H9 (cell line): ENCODE measurements at regions not wholly inside any gene's neighbourhood (a gene's known extent, or its start where the extent isn't known, plus 50 kb on each side); places are given as distances from the start of the nearest gene placed in this dataset.

Experiments
- DNase-seq: peaks from one replicate; pipeline ENCODE4 v3.0.0-alpha.2; 2017
- H2AFZ ChIP-seq: one replicate; pipeline ENCODE4 v1.6.1; 2013; ENCODE audit warnings: mild to moderate bottlenecking, low read length, control low read depth, moderate library complexity
- H2AK5ac ChIP-seq: 2 replicates; pipeline ENCODE4 v1.6.1; 2013; ENCODE audit warnings: low read length, control low read depth, mixed read lengths; ENCODE audit not compliant: insufficient read length
- H2BK120ac ChIP-seq: one replicate; pipeline ENCODE4 v1.6.1; 2013; ENCODE audit warnings: low read depth, mild to moderate bottlenecking, low read length, control low read depth, inconsistent platforms; ENCODE audit not compliant: poor library complexity, severe bottlenecking
- H2BK12ac ChIP-seq: 2 replicates; pipeline ENCODE4 v1.6.1; 2013; ENCODE audit warnings: low read length, control low read depth, mixed read lengths, low read depth; ENCODE audit not compliant: insufficient read length
- H2BK15ac ChIP-seq: 2 replicates; pipeline ENCODE4 v1.6.1; 2013; ENCODE audit warnings: low read depth, low read length, control low read depth
- H2BK20ac ChIP-seq: one replicate; pipeline ENCODE4 v1.6.1; 2013; ENCODE audit warnings: low read depth, mild to moderate bottlenecking, low read length, control low read depth, inconsistent platforms; ENCODE audit not compliant: poor library complexity, severe bottlenecking
- H2BK5ac ChIP-seq: 2 replicates; pipeline ENCODE4 v1.6.1; 2013; ENCODE audit warnings: low read length, control low read depth, mixed read lengths; ENCODE audit not compliant: insufficient read length
- H3K14ac ChIP-seq: 2 replicates; pipeline ENCODE4 v1.6.1; 2013; ENCODE audit warnings: low read length, control low read depth; ENCODE audit not compliant: insufficient read depth
- H3K18ac ChIP-seq: 2 replicates; pipeline ENCODE4 v1.6.1; 2013; ENCODE audit warnings: low read depth, mild to moderate bottlenecking, mixed read lengths, low read length, control low read depth; ENCODE audit not compliant: insufficient read length
- H3K23ac ChIP-seq: 2 replicates; pipeline ENCODE4 v1.6.1; 2013; ENCODE audit warnings: low read length, control low read depth, mixed read lengths, low read depth; ENCODE audit not compliant: insufficient read length
- H3K23me2 ChIP-seq: 2 replicates; pipeline ENCODE4 v1.6.1; 2013; ENCODE audit warnings: low read depth, mild to moderate bottlenecking, mixed read lengths, low read length, control low read depth; ENCODE audit not compliant: insufficient read length, poor library complexity, severe bottlenecking
- H3K27ac ChIP-seq: 2 replicates; pipeline ENCODE4 v1.5.1; 2013; ENCODE audit warnings: low read length, control low read depth, mixed read lengths, low read depth; ENCODE audit not compliant: insufficient read length
- H3K27me3 ChIP-seq: 2 replicates; pipeline ENCODE4 v1.6.1; 2013; ENCODE audit warnings: low read length, control low read depth, inconsistent platforms; ENCODE audit not compliant: insufficient read depth
- H3K4ac ChIP-seq: 2 replicates; pipeline ENCODE4 v1.6.1; 2013; ENCODE audit warnings: low read depth, mild to moderate bottlenecking, control low read depth, inconsistent platforms, low read length, moderate library complexity
- H3K4me1 ChIP-seq: 2 replicates; pipeline ENCODE4 v1.6.1; 2013; ENCODE audit warnings: low read length, control low read depth, inconsistent platforms; ENCODE audit not compliant: insufficient read depth
- H3K4me2 ChIP-seq: 2 replicates; pipeline ENCODE4 v1.6.1; 2013; ENCODE audit warnings: low read length, control low read depth, mixed read lengths; ENCODE audit not compliant: insufficient read length, insufficient read depth
- H3K56ac ChIP-seq: 2 replicates; pipeline ENCODE4 v1.6.1; 2013; ENCODE audit warnings: low read depth, mild to moderate bottlenecking, mixed read lengths, low read length, control low read depth; ENCODE audit not compliant: insufficient read length
- H3K79me1 ChIP-seq: 2 replicates; pipeline ENCODE4 v1.6.1; 2013; ENCODE audit warnings: low read depth, mild to moderate bottlenecking, moderate library complexity, low read length, control low read depth, inconsistent platforms; ENCODE audit not compliant: insufficient read depth, poor library complexity, severe bottlenecking
- H3K79me2 ChIP-seq: 2 replicates; pipeline ENCODE4 v1.6.1; 2013; ENCODE audit warnings: low read length, control low read depth, inconsistent platforms; ENCODE audit not compliant: insufficient read depth
- H3K9ac ChIP-seq: 2 replicates; pipeline ENCODE4 v1.6.1; 2013; ENCODE audit warnings: low read length, control low read depth, mixed read lengths; ENCODE audit not compliant: insufficient read length; ENCODE audit errors: extremely low read depth
- H3K9me3 ChIP-seq: one replicate; pipeline ENCODE4 v1.6.1; 2013; ENCODE audit warnings: low read depth, low read length, inconsistent platforms; ENCODE audit not compliant: control insufficient read depth
- H3T11ph ChIP-seq: one replicate; pipeline ENCODE4 v1.6.1; 2013; ENCODE audit warnings: mild to moderate bottlenecking, low read length, control low read depth, inconsistent platforms
- H4K20me1 ChIP-seq: one replicate; pipeline ENCODE4 v1.6.1; 2013; ENCODE audit not compliant: control insufficient read depth, insufficient read length, insufficient read depth
- H4K5ac ChIP-seq: 2 replicates; pipeline ENCODE4 v1.6.1; 2013; ENCODE audit warnings: low read depth, mild to moderate bottlenecking, mixed read lengths, low read length, control low read depth; ENCODE audit not compliant: insufficient read length
- H4K8ac ChIP-seq: replicated peaks from 2 replicates; pipeline ENCODE4 v1.6.1; 2013; ENCODE audit warnings: low read length, control low read depth, mixed read lengths, low read depth; ENCODE audit not compliant: insufficient read length
- H4K91ac ChIP-seq: 2 replicates; pipeline ENCODE4 v1.6.1; 2013; ENCODE audit warnings: low read depth, mild to moderate bottlenecking, moderate library complexity, mixed read lengths, low read length, control low read depth; ENCODE audit not compliant: insufficient read length
- H3K27ac Mint-ChIP-seq, 3 experiments: 2 replicates in 2 of 3; 3 replicates in 1 of 3; pipeline ENCODE4 v1.8.0; 2020 to 2021; ENCODE audit warnings: mixed read lengths in 3 of 3, mild to moderate bottlenecking in 1 of 3, moderate library complexity in 1 of 3
- H3K27me3 Mint-ChIP-seq: 2 replicates; pipeline ENCODE4 v1.8.0; 2021; ENCODE audit warnings: low read depth, mild to moderate bottlenecking, moderate library complexity, mixed read lengths
- H3K36me3 Mint-ChIP-seq, 3 experiments: 2 replicates in 2 of 3; 3 replicates in 1 of 3; pipeline ENCODE4 v1.8.0; 2020 to 2021; ENCODE audit warnings: low read depth in 3 of 3, mixed read lengths in 3 of 3; ENCODE audit not compliant: insufficient read depth in 1 of 3
- H3K4me1 Mint-ChIP-seq, 2 experiments: 2 replicates each; pipeline ENCODE4 v1.8.0; 2020; ENCODE audit warnings: mixed read lengths in 2 of 2
- H3K4me3 Mint-ChIP-seq, 2 experiments: 2 replicates in 1 of 2; 3 replicates in 1 of 2; pipeline ENCODE4 v1.8.0; 2020 to 2021; ENCODE audit warnings: mild to moderate bottlenecking in 2 of 2, mixed read lengths in 2 of 2, moderate library complexity in 1 of 2
- H3K9me3 Mint-ChIP-seq, 2 experiments: 2 replicates in 1 of 2; 3 replicates in 1 of 2; pipeline ENCODE4 v1.8.0; 2020; ENCODE audit warnings: mild to moderate bottlenecking in 2 of 2, mixed read lengths in 2 of 2, moderate library complexity in 1 of 2
- WGBS: extraction: QIAGEN DNeasy Blood & Tissue Kit; methylation state at CpG from one replicate; pipeline ENCODE4 v1.1.7; 2013; ENCODE audit warnings: missing lambda C conversion rate, low lambda C conversion rate, mixed read lengths; ENCODE audit not compliant: insufficient read length; ENCODE audit errors: extremely low coverage; 5-methylcytosine and 5-hydroxymethylcytosine counted together
- TF ChIP-seq, protein P1 (sequence below): fragments of 200-600 bp; sonication (generic); conservative IDR thresholded peaks from 3 replicates; pipeline ENCODE4 v1.8.0; 2021; ENCODE audit warnings: antibody characterized with exemption, mild to moderate bottlenecking

DNA sequence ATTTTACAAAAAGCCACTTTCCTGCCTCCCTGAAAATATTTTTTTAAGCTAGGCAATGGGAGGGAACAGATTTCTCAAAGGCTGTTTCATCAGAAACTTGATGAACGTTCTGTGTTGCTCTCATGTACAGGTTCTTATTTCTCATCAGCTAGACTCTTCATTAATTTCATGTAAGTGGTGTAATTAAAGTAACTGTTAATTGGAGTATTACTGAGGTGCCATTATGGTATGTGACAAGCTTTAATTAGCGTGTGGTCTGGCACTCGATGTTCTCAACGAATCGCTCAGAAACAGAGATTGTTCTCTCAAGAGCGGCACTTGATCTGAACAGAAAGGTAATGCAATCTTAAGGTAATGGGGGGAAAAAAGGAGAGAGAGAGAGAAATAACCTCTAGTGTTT is 81.9 kb upstream of the MYCN start:
- TF ChIP-seq, protein P1, sequence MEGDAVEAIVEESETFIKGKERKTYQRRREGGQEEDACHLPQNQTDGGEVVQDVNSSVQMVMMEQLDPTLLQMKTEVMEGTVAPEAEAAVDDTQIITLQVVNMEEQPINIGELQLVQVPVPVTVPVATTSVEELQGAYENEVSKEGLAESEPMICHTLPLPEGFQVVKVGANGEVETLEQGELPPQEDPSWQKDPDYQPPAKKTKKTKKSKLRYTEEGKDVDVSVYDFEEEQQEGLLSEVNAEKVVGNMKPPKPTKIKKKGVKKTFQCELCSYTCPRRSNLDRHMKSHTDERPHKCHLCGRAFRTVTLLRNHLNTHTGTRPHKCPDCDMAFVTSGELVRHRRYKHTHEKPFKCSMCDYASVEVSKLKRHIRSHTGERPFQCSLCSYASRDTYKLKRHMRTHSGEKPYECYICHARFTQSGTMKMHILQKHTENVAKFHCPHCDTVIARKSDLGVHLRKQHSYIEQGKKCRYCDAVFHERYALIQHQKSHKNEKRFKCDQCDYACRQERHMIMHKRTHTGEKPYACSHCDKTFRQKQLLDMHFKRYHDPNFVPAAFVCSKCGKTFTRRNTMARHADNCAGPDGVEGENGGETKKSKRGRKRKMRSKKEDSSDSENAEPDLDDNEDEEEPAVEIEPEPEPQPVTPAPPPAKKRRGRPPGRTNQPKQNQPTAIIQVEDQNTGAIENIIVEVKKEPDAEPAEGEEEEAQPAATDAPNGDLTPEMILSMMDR: no peak
- no peak overlapping the region for H3K4me2 ChIP-seq
- H4K91ac ChIP-seq: no peak overlapping the region
- Mint-ChIP-seq H3K4me3 (no peak overlapping the region), H3K36me3 (no peaks in the 10 kb centered on the region), H3K27me3 (no peaks in the 10 kb centered on the region), H3K9me3 (no peaks in the 10 kb centered on the region), H3K27ac (no peak overlapping the region), H3K4me1 (peaks cover 0 to 2% of the 10 kb centered on the region in 2 experiments; a peak in 1 of 4 replicates)
- H2BK12ac ChIP-seq: no peak overlapping the region
- WGBS: no CpG with 5 or more reads among the region's 6 CpGs
- no peaks in the 10 kb centered on the region for H4K20me1 ChIP-seq
- no peaks in the 10 kb centered on the region for H3K27me3 ChIP-seq
- H3K9ac ChIP-seq: no peak overlapping the region
- H3K23ac ChIP-seq: no peak overlapping the region
- no peaks in the 10 kb centered on the region for H3K79me2 ChIP-seq
- DNase-seq: no peak
- H2BK15ac ChIP-seq: no peak overlapping the region
- H3T11ph ChIP-seq: no peak overlapping the region
- H4K5ac ChIP-seq: no peak overlapping the region
- no peak overlapping the region for H3K27ac ChIP-seq
- H2BK120ac ChIP-seq: no peak overlapping the region
- H3K4me1 ChIP-seq: no peaks in the 10 kb centered on the region; the same call in 1 of the 2 replicates
- H3K14ac ChIP-seq: no peak overlapping the region
- H2AFZ ChIP-seq: no peak overlapping the region
- no peak overlapping the region for H3K18ac ChIP-seq
- H2BK5ac ChIP-seq: no peak overlapping the region
- no peaks in the 10 kb centered on the region for H3K9me3 ChIP-seq
- H2BK20ac ChIP-seq: no peak overlapping the region
- no peaks in the 10 kb centered on the region for H3K79me1 ChIP-seq
- no peaks in the 10 kb centered on the region for H3K23me2 ChIP-seq
- H3K56ac ChIP-seq: no peak overlapping the region
- H4K8ac ChIP-seq: no peak overlapping the region
- H2AK5ac ChIP-seq: no peak overlapping the region
- H3K4ac ChIP-seq: no peak overlapping the region
